ENCODE measurements at regions not wholly inside any gene's neighbourhood (a gene's known extent, or its start where the extent isn't known, plus 50 kb on each side); places are given as distances from the start of the nearest gene placed in this dataset.

- no peak for DNase-seq (ENCODE audit: low read depth)
- H3K4me3 ChIP-seq (ENCODE audit: low read depth, low read length), result no peak overlapping the region
- no peak for TF ChIP-seq CTCF (conservative IDR thresholded peaks at IDR 0.05; ENCODE audit: low read depth, low read length)
Observed at GRCh38 chr16:79534143-79534542, 66.4 kb downstream of the MAF start.

GRCh38 chr16:79533292-79533691 is 67.2 kb downstream of the MAF start:
- no peak for DNase-seq (ENCODE audit: low read depth)
- TF ChIP-seq CTCF (conservative IDR thresholded peaks at IDR 0.05; ENCODE audit: low read depth, low read length), result no peak
- H3K4me3 ChIP-seq (ENCODE audit: low read depth, low read length), result no peak overlapping the region

GRCh38 chr16:79532785-79533184 is 67.8 kb downstream of the MAF start:
- no peak for TF ChIP-seq CTCF (conservative IDR thresholded peaks at IDR 0.05; ENCODE audit: low read depth, low read length)
- DNase-seq (ENCODE audit: low read depth), result no peak
- no peak overlapping the region for H3K4me3 ChIP-seq (ENCODE audit: low read depth, low read length)

GRCh38 chr16:79532273-79532672 is 68.3 kb downstream of the MAF start:
- DNase-seq (ENCODE audit: low read depth), result no peak
- no peak for TF ChIP-seq CTCF (conservative IDR thresholded peaks at IDR 0.05; ENCODE audit: low read depth, low read length)
- no peak overlapping the region for H3K4me3 ChIP-seq (ENCODE audit: low read depth, low read length)

- H3K4me3 ChIP-seq (ENCODE audit: low read depth, low read length), result no peak overlapping the region
- no peak for TF ChIP-seq CTCF (conservative IDR thresholded peaks at IDR 0.05; ENCODE audit: low read depth, low read length)
Observed at GRCh38 chr16:79528338-79528737, 72.2 kb downstream of the MAF start.

GRCh38 chr16:79523971-79524370 is 76.6 kb downstream of the MAF start:
- H3K4me3 ChIP-seq (ENCODE audit: low read depth, low read length), result no peak overlapping the region
- TF ChIP-seq CTCF (conservative IDR thresholded peaks at IDR 0.05; ENCODE audit: low read depth, low read length), result no peak

More at GRCh38 chr16:79528338-79528737, 72.2 kb downstream of the MAF start:
- no peak for DNase-seq (ENCODE audit: low read depth)

GRCh38 chr16:79519448-79519847 is 81.1 kb downstream of the MAF start:
- no peak overlapping the region for H3K4me3 ChIP-seq (ENCODE audit: low read depth, low read length)
- no peak for DNase-seq (ENCODE audit: low read depth)
- TF ChIP-seq CTCF (conservative IDR thresholded peaks at IDR 0.05; ENCODE audit: low read depth, low read length), result no peak

More at GRCh38 chr16:79523971-79524370, 76.6 kb downstream of the MAF start:
- no peak for DNase-seq (ENCODE audit: low read depth)

All from epithelial cell of proximal tubule (primary cell).